B cell (primary cell): ENCODE measurements at regions not wholly inside any gene's neighbourhood (a gene's known extent, or its start where the extent isn't known, plus 50 kb on each side); places are given as distances from the start of the nearest gene placed in this dataset.
"Not testable (repeated sequence)": the region's sequence is repeated elsewhere in the genome, so short reads cannot be mapped to it uniquely, and the experiment has no call there.

Experiments used
- EZH2 ChIP-seq: IDR thresholded peaks from 2 replicates; pipeline ENCODE4 v1.6.1; 2012; ENCODE audit warnings: borderline replicate concordance, low read depth, mild to moderate bottlenecking, moderate library complexity, low read length; ENCODE audit not compliant: insufficient read depth, poor library complexity, severe bottlenecking
- TF ChIP-seq, protein P1 (sequence below): fragments of 200-600 bp; IDR thresholded peaks from one replicate; pipeline ENCODE4 v1.8.0; 2022; ENCODE audit warnings: antibody characterized with exemption, mild to moderate bottlenecking

GRCh38 chr7:114169389-114169788 is 245.2 kb upstream of the FOXP2 start:
- TF ChIP-seq, protein P1, sequence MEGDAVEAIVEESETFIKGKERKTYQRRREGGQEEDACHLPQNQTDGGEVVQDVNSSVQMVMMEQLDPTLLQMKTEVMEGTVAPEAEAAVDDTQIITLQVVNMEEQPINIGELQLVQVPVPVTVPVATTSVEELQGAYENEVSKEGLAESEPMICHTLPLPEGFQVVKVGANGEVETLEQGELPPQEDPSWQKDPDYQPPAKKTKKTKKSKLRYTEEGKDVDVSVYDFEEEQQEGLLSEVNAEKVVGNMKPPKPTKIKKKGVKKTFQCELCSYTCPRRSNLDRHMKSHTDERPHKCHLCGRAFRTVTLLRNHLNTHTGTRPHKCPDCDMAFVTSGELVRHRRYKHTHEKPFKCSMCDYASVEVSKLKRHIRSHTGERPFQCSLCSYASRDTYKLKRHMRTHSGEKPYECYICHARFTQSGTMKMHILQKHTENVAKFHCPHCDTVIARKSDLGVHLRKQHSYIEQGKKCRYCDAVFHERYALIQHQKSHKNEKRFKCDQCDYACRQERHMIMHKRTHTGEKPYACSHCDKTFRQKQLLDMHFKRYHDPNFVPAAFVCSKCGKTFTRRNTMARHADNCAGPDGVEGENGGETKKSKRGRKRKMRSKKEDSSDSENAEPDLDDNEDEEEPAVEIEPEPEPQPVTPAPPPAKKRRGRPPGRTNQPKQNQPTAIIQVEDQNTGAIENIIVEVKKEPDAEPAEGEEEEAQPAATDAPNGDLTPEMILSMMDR: not testable (repeated sequence)
- not testable (repeated sequence) for TF ChIP-seq EZH2
